ENCODE measurements at regions not wholly inside any gene's neighbourhood (a gene's known extent, or its start where the extent isn't known, plus 50 kb on each side); places are given as distances from the start of the nearest gene placed in this dataset.
"Not testable (repeated sequence)": the region's sequence is repeated elsewhere in the genome, so short reads cannot be mapped to it uniquely, and the experiment has no call there.

- FAIRE-seq, result no peak
- no peak for DNase-seq (ENCODE audit: insufficient read length, low spot score)
Measured at GRCh38 chr7:115793958-115794702, 236.4 kb downstream of the TFEC start.

- FAIRE-seq, result no peak
Measured at GRCh38 chr7:115789901-115790300, 240.7 kb downstream of the TFEC start.

GRCh38 chr7:115789473-115789872, 241.1 kb downstream of the TFEC start:
- not testable (repeated sequence) for DNase-seq (ENCODE audit: insufficient read length, low spot score); FAIRE-seq

More at GRCh38 chr7:115789901-115790300, 240.7 kb downstream of the TFEC start:
- DNase-seq (ENCODE audit: insufficient read length, low spot score), result no peak

DNA sequence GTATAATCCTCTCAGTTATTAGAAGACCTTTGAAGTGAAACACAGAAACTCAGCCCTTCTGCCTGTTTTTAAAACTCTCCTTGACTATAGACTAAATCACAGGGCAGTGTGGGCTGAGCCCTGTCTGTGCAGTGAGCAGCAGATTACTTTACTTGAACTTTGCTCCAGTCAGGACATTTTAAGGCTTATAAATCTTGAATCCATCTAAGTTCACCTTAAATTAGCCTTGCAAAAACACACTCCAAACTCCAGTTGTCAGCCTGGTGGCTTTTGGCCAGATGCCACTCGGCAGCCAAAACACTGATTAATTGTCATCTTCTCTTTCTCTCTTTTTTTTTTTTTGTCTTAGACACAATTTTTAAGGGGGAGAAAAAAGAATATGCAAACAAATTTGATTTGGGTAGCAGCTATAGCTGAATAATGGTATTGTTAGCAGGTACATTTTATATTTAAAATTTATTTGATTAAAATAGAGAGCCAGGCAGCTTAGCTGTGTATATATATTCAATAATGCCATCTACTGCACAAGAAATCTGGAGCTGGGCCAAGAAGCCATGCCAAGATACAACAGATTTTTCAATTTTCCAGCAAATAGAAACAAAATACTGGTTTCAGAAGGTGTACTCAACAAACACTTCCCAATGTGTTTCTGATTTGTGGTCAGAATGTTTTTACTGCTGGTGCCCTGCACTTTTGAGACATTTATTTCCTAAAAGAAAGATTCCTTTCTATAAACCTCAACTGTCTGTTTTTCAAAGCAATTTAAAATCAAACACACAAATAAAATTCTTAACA, 247.7 kb downstream of the TFEC start:
- no peak for DNase-seq (ENCODE audit: insufficient read length, low spot score)

DNA sequence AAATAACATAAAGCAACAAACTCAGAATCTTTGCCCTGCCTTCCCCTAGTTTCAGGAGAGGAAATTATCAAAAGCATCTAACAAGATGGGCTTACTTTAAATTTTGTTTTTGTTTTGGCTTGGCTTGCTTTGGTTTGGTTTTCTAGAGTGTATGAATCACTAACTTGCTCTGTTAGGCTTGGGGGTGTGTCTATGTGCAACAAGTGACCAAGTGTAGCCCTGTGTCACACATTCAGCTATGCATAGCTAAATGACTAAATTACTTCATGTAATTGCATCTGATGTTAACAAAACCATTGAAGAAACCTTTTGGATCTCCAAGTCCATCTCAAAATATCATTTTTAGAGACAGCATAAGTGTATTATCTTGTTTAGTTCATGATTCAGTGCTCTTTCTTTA, 251.0 kb downstream of the TFEC start:
- DNase-seq (ENCODE audit: insufficient read length, low spot score) (no peak), FAIRE-seq (no peak)

More for the DNA sequence above, 247.7 kb downstream of the TFEC start:
- no peak for FAIRE-seq

DNA sequence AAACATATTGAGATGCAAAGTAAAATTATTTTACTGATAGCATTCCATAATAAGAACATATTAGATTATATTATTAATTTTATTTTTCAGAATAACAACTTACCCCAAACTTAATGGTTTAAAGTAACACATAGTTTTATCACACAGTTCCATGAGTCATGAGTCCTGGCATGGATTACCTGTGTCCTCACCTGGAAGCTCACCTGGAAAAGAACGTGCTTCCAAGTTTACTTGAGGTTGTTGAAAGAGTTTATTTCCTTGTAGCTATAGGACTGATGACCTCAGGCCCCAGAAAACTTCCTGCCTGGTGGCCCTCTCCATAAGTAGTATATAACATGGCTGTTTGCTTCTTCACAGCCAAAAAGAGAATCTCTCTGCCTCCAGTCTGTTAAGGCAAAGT, 254.6 kb downstream of the TFEC start:
- FAIRE-seq (no peak), DNase-seq (ENCODE audit: insufficient read length, low spot score) (no peak)

- FAIRE-seq (no peak), DNase-seq (ENCODE audit: insufficient read length, low spot score) (no peak)
Measured at GRCh38 chr7:115763347-115763746, 267.2 kb downstream of the TFEC start.

- no peak for FAIRE-seq
Measured at GRCh38 chr7:115758025-115758424, 272.5 kb downstream of the TFEC start.

GRCh38 chr7:115754226-115754625, 276.3 kb downstream of the TFEC start:
- FAIRE-seq (no peak), DNase-seq (ENCODE audit: insufficient read length, low spot score) (no peak)

More at GRCh38 chr7:115758025-115758424, 272.5 kb downstream of the TFEC start:
- no peak for DNase-seq (ENCODE audit: insufficient read length, low spot score)

- DNase-seq (ENCODE audit: insufficient read length, low spot score), result no peak
- no peak for FAIRE-seq
Measured at GRCh38 chr7:115749924-115750323, 280.6 kb downstream of the TFEC start.

GRCh38 chr7:115748123-115748738, 282.3 kb downstream of the TFEC start:
- FAIRE-seq (no peak), DNase-seq (ENCODE audit: insufficient read length, low spot score) (no peak)

- FAIRE-seq (no peak), DNase-seq (ENCODE audit: insufficient read length, low spot score) (no peak)
Measured at GRCh38 chr7:115747174-115747573, 283.4 kb downstream of the TFEC start.

GRCh38 chr7:115740043-115740442, 290.5 kb downstream of the TFEC start:
- no peak for FAIRE-seq
- no peak for DNase-seq (ENCODE audit: insufficient read length, low spot score)

- DNase-seq (ENCODE audit: insufficient read length, low spot score) (no peak), FAIRE-seq (no peak)
Measured at GRCh38 chr7:115734641-115735040, 295.9 kb downstream of the TFEC start.

GRCh38 chr7:115731796-115732471, 298.6 kb downstream of the TFEC start:
- DNase-seq (ENCODE audit: insufficient read length, low spot score), result no peak
- FAIRE-seq, result no peak

DNA sequence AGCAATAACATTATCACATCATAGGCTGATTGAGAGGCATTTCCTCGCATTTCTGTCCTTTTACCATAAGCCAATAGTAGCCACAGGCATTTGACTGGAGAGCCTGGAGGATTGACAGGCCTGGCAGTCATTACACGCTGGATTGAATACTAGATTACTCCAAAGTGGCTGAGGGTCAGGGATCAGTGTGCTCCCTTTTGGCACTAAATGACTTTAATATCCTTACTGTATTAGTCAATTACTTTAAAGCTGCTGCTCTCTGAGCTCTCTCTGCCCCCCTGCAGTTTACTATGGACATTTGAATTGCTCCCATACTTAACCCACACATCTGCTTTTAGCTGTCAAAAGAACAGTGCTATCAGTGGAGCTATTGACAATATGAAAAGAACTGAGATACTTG, 302.0 kb downstream of the TFEC start:
- no peak for DNase-seq (ENCODE audit: insufficient read length, low spot score)
- no peak for FAIRE-seq

DNA sequence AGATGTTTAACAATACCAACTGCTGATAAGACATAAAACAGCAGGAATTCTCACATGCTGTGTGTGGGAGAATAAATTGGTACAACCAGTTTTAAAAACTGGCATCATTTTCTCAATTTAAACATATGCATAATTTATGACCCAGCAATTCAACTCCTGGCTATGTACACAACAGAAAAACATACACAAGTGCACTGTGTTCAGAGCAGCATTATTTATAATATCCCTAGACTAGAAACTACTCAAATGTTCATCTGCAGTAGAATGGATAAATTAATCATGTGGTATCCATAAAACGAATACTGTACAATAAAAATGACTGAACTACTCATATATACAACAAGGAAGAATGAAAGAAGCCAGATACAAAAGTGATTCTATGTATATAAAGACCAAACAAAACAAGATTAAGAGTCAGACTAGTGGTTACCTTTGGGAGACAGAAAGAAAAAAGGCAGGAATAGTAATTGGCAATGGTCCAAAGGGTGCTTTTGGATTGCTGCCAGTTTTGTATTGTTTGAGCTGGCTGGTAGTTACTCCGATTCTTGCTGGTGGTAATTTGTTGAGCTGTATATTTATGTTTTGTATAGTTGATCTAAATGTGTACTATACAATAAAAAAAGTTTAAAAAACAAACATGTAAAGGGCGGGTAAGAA, 306.0 kb downstream of the TFEC start:
- no peak for FAIRE-seq
- DNase-seq (ENCODE audit: insufficient read length, low spot score), result no peak

DNA sequence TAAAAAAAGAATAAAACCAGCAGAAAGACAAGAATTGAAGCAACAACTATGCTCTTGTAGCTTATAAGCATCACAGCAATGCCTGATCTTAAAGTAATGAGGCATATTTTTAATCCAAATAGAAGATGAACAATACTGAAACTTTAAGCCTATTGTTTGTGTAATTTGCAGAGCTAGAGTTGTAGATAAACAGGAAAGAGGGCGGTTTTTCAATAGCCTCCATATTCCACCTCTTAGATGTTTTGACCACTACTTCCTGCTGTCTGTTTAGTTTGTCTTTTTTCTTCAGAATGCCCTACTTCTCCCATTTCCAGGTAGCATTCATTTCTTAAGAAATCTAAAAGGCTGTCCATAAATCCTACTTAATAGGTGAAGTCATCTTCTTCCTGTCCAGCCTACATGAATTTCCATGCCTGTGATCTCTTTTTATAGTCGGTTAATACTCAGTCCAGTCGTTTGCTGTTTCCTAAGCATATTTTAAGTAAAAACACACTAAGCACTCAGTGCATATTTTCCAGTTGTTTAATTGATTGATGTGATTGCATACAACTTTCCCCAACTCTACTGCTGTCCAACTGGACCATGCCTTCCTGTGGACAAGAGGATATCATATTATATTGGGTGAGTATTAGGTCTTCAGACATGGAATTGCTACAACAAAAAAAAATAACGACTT, 308.1 kb downstream of the TFEC start:
- DNase-seq (ENCODE audit: insufficient read length, low spot score), result no peak
- no peak for FAIRE-seq

GRCh38 chr7:115721293-115722217, 309.0 kb downstream of the TFEC start:
- no peak for FAIRE-seq

More at GRCh38 chr7:115721293-115722217, 309.0 kb downstream of the TFEC start:
- DNase-seq (ENCODE audit: insufficient read length, low spot score), result no peak

Data from HTR-8/SVneo (cell line).